Left cardiac atrium (tissue), 4 donors: ENCODE measurements at regions not wholly inside any gene's neighbourhood (a gene's known extent, or its start where the extent isn't known, plus 50 kb on each side); places are given as distances from the start of the nearest gene placed in this dataset.

Experiments used
- ATAC-seq, 2 donors: fragments of 200-7000 bp; cut with Tn5 transposase; one replicate each; pipeline ENCODE4 v1.9.1; 2020; ENCODE audit warnings: mild to moderate bottlenecking in 2 of 2, moderate library complexity in 2 of 2
- DNase-seq: peaks from one replicate; pipeline ENCODE4 v3.0.0-alpha.2; 2020
- intact Hi-C, 2 donors: fragments of 100-400 bp; cut with DNase I; formaldehyde crosslinking; loops; one replicate each; pipeline versions ENCODE4 v1.14.1 to v1.15.1; 2022 to 2023
- donor health status: DM: no; HTN: yes; CAD: no.
- donor health status: DM: no; HTN: yes; CAD: no; lungs with severe emphysema.
- donor health status: DM: yes; HTN: yes; CAD: no.
- donor health status: Dilated cardiomyopathy.

GRCh38 chr11:45556851-45557707 lies 108.3 kb downstream of the CHST1 start:
- no peak for DNase-seq
- intact Hi-C loops = loop anchor here in 1 of 2 donors (10.0 kb wide), 1 partner anchor 98 kb away; no protein-coding TSS in a partner anchor
- ATAC-seq = peak in 1 of 2 donors; percentile 39

DNA sequence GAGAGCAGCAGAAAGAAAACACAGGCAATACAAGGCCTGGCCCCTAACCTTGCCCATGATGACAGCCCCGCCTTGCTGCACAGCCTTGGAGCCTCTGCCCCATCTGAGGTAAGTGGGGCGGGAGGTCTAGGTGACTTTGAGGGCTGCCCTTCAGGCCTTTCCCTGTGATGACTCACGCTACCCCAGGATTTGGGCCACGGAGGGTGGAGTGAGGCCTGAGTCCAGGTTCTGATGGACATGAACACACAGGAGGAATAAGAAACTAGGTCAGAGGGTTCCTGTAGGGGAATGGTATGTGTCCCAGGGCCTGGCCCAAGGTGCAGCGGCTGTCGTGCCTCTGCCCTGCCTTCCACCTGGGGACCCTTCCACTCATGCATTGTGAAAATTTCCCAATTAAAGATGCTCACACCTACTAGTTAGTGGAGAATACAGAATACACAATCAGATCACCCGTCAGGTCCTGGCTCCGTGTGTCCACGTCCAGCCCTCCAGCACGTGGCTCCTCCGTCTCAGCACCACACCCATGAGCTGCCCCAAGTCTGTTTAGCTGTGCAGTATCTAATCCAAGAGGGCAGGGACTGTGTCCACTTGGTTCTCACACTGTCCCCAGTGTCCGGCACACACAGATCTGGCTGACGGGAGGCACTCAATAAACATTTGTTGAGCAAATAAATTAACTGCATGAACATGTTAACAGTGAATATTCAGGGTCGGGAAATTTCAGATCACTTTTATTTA lies 111.0 kb downstream of the CHST1 start:
- no peak for DNase-seq
- peak; percentile 30 to 47 for ATAC-seq
- intact Hi-C loops = loop anchor here in 1 of 2 donors (10.0 kb wide), 1 partner anchor 100 kb away; no protein-coding TSS in a partner anchor

- DNase-seq = no peak
- intact Hi-C loops = loop anchor here in 1 of 2 donors (10.0 kb wide), 1 partner anchor 101 kb away; no protein-coding TSS in a partner anchor
- no peak for ATAC-seq
Observed at GRCh38 chr11:45553383-45553936, 112.0 kb downstream of the CHST1 start.

GRCh38 chr11:45551191-45551713 lies 114.2 kb downstream of the CHST1 start:
- DNase-seq (no peak), ATAC-seq (no peak)
- intact Hi-C loops = loop anchor here in 1 of 2 donors (10.0 kb wide), 1 partner anchor 104 kb away; no protein-coding TSS in a partner anchor

- intact Hi-C loops = no loop called here
- DNase-seq (no peak), ATAC-seq (no peak)
Observed at GRCh38 chr11:45549257-45549656, 116.2 kb downstream of the CHST1 start.

GRCh38 chr11:45546366-45546765 lies 119.1 kb downstream of the CHST1 start:
- ATAC-seq = no peak
- no peak for DNase-seq
- intact Hi-C loops = no loop called here

DNA sequence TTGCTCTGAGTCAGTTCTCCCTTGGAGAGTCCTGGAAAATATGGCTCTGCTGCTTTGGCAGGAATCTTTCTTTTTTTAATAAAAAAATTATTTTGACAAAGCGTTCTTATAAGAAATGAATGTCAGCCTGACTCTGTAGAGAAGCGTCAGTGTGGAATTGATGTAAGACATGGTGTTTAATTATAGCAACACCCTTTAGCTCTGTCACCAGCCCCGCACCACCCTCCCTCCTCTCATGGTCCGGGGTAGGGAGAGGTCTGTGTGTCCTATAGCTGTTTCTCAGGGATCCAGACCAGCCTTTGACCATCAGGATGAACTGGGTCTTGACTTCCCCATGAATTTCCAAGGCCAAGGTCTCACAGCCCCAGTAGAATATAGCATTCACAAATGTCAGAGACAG lies 120.6 kb downstream of the CHST1 start:
- no peak for DNase-seq
- no peak for ATAC-seq
- intact Hi-C loops = no loop called here

DNA sequence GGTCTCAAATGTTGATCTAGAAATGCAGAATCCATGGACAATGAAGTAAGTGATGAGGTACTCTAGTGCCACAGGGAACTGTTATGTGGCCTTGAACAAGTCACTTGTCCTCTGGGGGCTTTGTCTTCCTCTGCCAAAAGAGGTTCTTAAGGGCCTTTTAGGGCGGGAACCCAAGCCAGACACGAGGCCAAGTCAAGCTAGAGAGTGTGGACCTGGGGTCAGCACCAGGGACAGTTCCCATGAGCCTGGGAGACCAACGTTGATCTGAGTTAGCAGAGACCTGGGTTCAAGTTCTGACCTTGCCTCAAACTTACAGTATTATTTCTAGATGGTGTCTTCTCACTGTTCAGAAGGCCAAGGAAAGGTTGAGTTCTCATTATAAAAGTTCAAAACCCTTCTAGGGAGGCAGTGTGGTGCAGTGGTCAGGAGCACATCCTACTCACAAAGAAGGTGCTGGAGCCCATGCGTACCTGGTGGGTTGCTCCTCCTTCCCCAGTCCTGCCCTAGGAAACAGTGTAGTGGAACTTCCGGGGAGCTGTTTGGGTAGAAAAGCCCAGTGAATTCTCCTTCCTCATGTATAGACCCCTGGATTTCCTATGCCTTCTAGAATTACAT lies 121.5 kb downstream of the CHST1 start:
- no peak for DNase-seq
- intact Hi-C loops = no loop called here
- no peak for ATAC-seq

- DNase-seq = no peak
- intact Hi-C loops = no loop called here
- no peak for ATAC-seq
Observed at GRCh38 chr11:45543081-45543480, 122.3 kb downstream of the CHST1 start.

DNA sequence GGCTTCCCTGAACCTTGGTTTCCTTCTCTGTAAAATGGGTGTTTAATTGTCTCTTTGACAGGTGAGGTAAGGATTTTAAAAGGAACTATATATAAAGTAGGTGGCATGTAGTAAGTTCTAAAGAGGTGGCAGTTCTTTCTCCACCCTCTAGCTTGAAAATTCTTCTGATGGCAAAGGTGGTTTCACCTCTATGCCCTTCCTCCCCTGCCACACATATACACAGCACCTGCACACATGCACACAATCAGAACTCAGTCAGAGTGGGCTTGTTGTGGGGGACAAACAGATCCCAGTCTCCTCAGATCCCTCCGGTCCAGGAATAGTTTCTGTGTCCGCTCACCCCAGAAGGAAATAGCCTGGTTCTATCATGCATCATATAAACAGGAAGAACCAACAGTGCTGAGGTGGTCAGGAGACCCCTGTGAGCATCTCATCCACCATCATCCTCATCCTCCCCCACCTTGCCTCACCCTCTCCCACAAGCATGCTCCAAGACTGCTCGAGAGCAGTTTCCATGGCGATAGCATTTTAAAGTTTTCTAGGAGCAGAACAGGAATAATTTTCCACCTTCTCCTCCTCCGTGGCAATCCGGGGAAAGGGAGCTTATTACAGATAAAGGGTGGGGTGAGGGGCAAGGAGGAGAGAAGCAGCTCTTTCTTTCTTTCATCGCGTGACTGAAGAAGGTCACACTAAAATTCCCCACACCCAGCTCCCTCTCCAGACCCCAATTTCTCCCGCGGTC lies 123.6 kb downstream of the CHST1 start:
- no peak for ATAC-seq
- no peak for DNase-seq
- intact Hi-C loops = no loop called here

- peak in 1 of 2 donors; percentile 40 for ATAC-seq
- no peak for DNase-seq
- intact Hi-C loops = loop anchor here in 1 of 2 donors (2.0 to 10.0 kb wide), 2 partner anchors 116 to 234 kb away; no protein-coding TSS in a partner anchor
Observed at GRCh38 chr11:45538939-45539338, 126.5 kb downstream of the CHST1 start.

DNA sequence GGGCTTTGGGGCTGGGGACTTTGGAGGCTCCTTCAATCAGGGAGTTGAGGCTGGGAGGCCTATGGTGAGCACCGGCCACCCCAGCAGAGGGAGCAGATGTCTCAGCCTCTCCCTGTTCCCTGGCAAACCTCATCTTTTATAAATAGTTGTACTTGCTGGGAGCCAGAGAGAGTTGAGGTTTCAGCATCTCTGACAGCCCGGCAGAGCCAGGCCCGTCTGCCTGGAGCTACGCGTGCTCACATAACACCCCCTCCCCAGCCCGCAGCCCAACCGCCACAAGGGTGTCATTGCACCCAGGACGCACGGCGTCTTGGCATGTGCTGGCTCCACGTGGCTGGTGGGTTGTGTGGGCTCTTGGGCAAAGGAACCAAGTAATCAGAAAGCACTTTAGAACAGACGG lies 127.1 kb downstream of the CHST1 start:
- DNase-seq (no peak), ATAC-seq (peak; percentile 71 to 75)
- intact Hi-C loops = loop anchor here in 1 of 2 donors (2.0 to 10.0 kb wide), 2 partner anchors 116 to 234 kb away; no protein-coding TSS in a partner anchor

DNA sequence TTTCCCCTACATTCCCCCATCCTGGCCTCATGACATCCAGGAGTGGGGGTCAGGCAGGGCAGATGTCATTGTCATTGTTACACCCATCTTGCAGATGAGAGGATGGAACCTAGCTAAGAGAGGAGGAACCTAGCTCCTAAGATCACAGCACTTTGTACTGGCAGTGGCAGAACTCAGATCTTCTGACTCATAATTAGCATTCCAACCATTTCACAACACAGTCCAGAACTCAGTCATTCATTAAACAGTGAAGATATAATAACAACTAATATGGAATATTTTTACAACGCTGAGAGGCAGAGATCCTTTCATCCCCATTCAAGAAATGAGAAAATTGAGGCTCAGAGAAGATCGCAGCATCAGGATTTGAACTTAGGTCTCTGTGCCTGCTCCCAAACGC lies 127.8 kb downstream of the CHST1 start:
- no peak for DNase-seq
- intact Hi-C loops = loop anchor here in 1 of 2 donors (2.0 to 10.0 kb wide), 2 partner anchors 117 to 235 kb away; no protein-coding TSS in a partner anchor
- ATAC-seq = peak in 1 of 2 donors; percentile 71

DNA sequence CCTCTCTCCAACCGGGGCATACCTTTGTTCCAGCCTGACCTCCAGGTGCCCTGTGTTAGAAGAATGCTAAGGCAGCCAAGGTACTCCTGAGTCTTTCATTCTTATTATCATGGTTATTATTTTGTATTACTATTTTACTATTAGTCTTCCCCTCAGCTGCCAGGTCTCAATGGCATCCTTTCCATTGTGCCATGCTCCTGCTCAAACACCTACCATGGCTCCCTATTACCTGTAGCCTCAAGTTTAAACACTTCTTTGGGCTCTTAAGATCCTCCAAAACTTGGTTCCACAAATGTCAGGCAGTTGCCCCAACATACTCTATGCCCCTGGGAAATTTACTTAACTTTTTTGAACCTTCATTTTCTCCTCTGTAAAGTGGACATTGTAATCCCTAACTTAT lies 130.4 kb downstream of the CHST1 start:
- intact Hi-C loops = loop anchor here in 1 of 2 donors (10.0 kb wide), 1 partner anchor 120 kb away; no protein-coding TSS in a partner anchor
- DNase-seq (no peak), ATAC-seq (no peak)

GRCh38 chr11:45534132-45534531 lies 131.3 kb downstream of the CHST1 start:
- no peak for DNase-seq
- no peak for ATAC-seq
- intact Hi-C loops = loop anchor here in 1 of 2 donors (10.0 kb wide), 1 partner anchor 121 kb away; no protein-coding TSS in a partner anchor

DNA sequence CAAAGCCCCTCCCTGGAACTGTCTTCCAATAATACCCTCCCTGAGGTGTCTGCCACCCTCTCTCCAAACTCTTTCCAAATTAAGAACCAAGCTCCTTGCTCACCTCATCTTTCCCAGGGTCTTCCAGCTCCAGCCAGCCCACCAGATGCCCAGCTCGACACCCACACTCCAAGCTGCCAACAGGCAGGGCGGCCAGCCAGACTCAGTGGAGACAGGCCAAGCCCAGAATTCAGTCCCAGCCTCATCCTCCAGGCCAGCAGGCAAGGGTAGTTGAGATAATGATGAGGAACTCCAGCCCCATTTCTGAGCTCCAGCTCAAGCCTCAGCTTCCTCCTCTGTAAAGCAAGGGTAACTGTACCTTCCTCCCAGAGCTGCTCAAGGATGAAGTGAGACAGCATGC lies 132.9 kb downstream of the CHST1 start:
- no peak for ATAC-seq
- intact Hi-C loops = loop anchor here in 1 of 2 donors (10.0 kb wide), 1 partner anchor 122 kb away; no protein-coding TSS in a partner anchor
- no peak for DNase-seq

- no peak for DNase-seq
- intact Hi-C loops = loop anchor here in 1 of 2 donors (10.0 kb wide), 1 partner anchor 124 kb away; no protein-coding TSS in a partner anchor
- no peak for ATAC-seq
Observed at GRCh38 chr11:45530776-45531175, 134.6 kb downstream of the CHST1 start.

DNA sequence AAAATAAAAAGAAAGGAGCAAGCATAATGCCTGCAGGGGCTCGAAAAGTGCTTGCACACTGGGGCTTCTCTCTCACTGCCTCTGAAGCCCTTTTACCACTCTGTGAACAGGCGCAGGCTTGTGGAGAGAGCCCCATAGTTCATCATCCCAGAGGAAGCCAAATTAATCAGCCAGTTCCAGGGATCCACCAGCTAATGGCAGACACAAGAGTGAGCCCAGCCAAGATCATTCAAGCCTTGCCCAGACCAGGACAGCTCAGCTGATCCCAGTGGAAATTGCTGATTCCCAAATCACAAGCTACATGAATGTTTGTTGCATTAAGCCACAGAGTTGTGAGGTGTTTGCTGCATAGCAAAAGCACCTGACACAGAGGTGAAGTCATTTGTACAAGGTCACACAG lies 135.3 kb downstream of the CHST1 start:
- ATAC-seq = no peak
- DNase-seq = no peak
- intact Hi-C loops = loop anchor here in 1 of 2 donors (10.0 kb wide), 1 partner anchor 125 kb away; no protein-coding TSS in a partner anchor
